Activated CD8-positive, alpha-beta T cell treated with anti-CD3 and anti-CD28 coated beads for 36 hours (primary cell): ENCODE measurements at regions not wholly inside any gene's neighbourhood (a gene's known extent, or its start where the extent isn't known, plus 50 kb on each side); places are given as distances from the start of the nearest gene placed in this dataset.

Source experiments
- ATAC-seq: fragments of 200-7000 bp; cut with Tn5 transposase; one replicate; pipeline ENCODE4 v1.10.0; 2021; ENCODE audit warnings: mild to moderate bottlenecking, moderate library complexity
- CTCF ChIA-PET: fragments of 350-600 bp; sonication (Branson Sonifier 250); formaldehyde crosslinking; loops from one replicate; lab custom pipeline; 2021; ENCODE audit warnings: antibody characterized with exemption; lab: Charles Lee
- POLR2A ChIA-PET: fragments of 350-600 bp; sonication (Branson Sonifier 250); formaldehyde crosslinking; loops from one replicate; lab custom pipeline; 2021; ENCODE audit warnings: antibody characterized with exemption; lab: Charles Lee
- DNase-seq: peaks from one replicate; pipeline ENCODE4 v3.0.0-alpha.2; 2020
- H3K27ac Mint-ChIP-seq: one replicate; pipeline ENCODE4 v1.8.0; 2021; ENCODE audit warnings: mild to moderate bottlenecking, mixed read lengths
- H3K27me3 Mint-ChIP-seq: one replicate; pipeline ENCODE4 v1.8.0; 2021; ENCODE audit warnings: mixed read lengths
- H3K36me3 Mint-ChIP-seq: one replicate; pipeline ENCODE4 v1.8.0; 2021; ENCODE audit warnings: low read depth, mixed read lengths
- H3K4me1 Mint-ChIP-seq: one replicate; pipeline ENCODE4 v1.8.0; 2021; ENCODE audit warnings: low read depth, mixed read lengths
- H3K4me3 Mint-ChIP-seq: one replicate; pipeline ENCODE4 v1.8.0; 2021; ENCODE audit warnings: mild to moderate bottlenecking, moderate library complexity, mixed read lengths
- H3K9me3 Mint-ChIP-seq: one replicate; pipeline ENCODE4 v1.8.0; 2021; ENCODE audit warnings: mixed read lengths
- CTCF ChIP-seq: fragments of 200-600 bp; IDR thresholded peaks from one replicate; pipeline ENCODE4 v1.8.0; 2022; ENCODE audit warnings: antibody characterized with exemption, mild to moderate bottlenecking
- intact Hi-C: fragments of 100-400 bp; cut with micrococcal nuclease; formaldehyde crosslinking; loops from one replicate; pipeline ENCODE4 v1.10.0; 2022

GRCh38 chr14:38496092-38496491 is 240.2 kb upstream of the CLEC14A start:
- Mint-ChIP-seq H3K27me3 (no peaks in the 10 kb centered on the region), H3K36me3 (no peaks in the 10 kb centered on the region), H3K4me3 (no peak overlapping the region), H3K4me1 (no peaks in the 10 kb centered on the region), H3K9me3 (peaks cover 2% of the 10 kb centered on the region), H3K27ac (no peak overlapping the region)
- ATAC-seq, result no peak
- ChIA-PET POLR2A (no interaction called here), CTCF (no interaction called here)
- no peak for DNase-seq
- intact Hi-C loops, result no loop called here
- TF ChIP-seq CTCF, result no peak

- no peak for TF ChIP-seq CTCF
- H3K27me3 Mint-ChIP-seq, result no peaks in the 10 kb centered on the region
- intact Hi-C loops, result no loop called here
- no peaks in the 10 kb centered on the region for H3K4me1 Mint-ChIP-seq
- no peaks in the 10 kb centered on the region for H3K36me3 Mint-ChIP-seq
- ChIA-PET CTCF (interaction anchor here (1.4 kb wide), 1 partner anchor 9 kb away, joined by 3 read pairs; no protein-coding TSS in a partner anchor), POLR2A (interaction anchor here (0.6 to 0.7 kb wide), 2 partner anchors 207 to 1308 kb away, joined by 3 read pairs; no protein-coding TSS in a partner anchor)
- no peak overlapping the region for H3K27ac Mint-ChIP-seq
- no peak overlapping the region for H3K4me3 Mint-ChIP-seq
- ATAC-seq (no peak), DNase-seq (no peak)
- H3K9me3 Mint-ChIP-seq, result peaks cover 2% of the 10 kb centered on the region
These were observed 234.4 kb upstream of the CLEC14A start for GRCh38 chr14:38490273-38490672.

GRCh38 chr14:38485026-38485425 is 229.1 kb upstream of the CLEC14A start:
- intact Hi-C loops, result no loop called here
- Mint-ChIP-seq H3K27me3 (no peaks in the 10 kb centered on the region), H3K4me3 (no peak overlapping the region), H3K9me3 (peaks cover 2% of the 10 kb centered on the region), H3K27ac (no peak overlapping the region), H3K36me3 (no peaks in the 10 kb centered on the region), H3K4me1 (no peaks in the 10 kb centered on the region)
- ChIA-PET POLR2A (no interaction called here), CTCF (no interaction called here)
- no peak for DNase-seq
- TF ChIP-seq CTCF, result no peak
- no peak for ATAC-seq

GRCh38 chr14:38481952-38482678 is 226.2 kb upstream of the CLEC14A start:
- Mint-ChIP-seq H3K9me3 (peaks cover 17% of the 10 kb centered on the region), H3K4me3 (no peak overlapping the region), H3K4me1 (no peaks in the 10 kb centered on the region), H3K27ac (no peak overlapping the region), H3K27me3 (no peaks in the 10 kb centered on the region), H3K36me3 (no peaks in the 10 kb centered on the region)
- ChIA-PET POLR2A (no interaction called here), CTCF (no interaction called here)
- TF ChIP-seq CTCF, result no peak
- intact Hi-C loops, result no loop called here
- DNase-seq (no peak), ATAC-seq (no peak)

- Mint-ChIP-seq H3K36me3 (no peaks in the 10 kb centered on the region), H3K4me1 (no peaks in the 10 kb centered on the region), H3K9me3 (peaks cover 4% of the 10 kb centered on the region), H3K27ac (no peak overlapping the region), H3K4me3 (no peak overlapping the region), H3K27me3 (no peaks in the 10 kb centered on the region)
- no peak for DNase-seq
- no peak for ATAC-seq
- TF ChIP-seq CTCF, result no peak
- ChIA-PET CTCF (no interaction called here), POLR2A (no interaction called here)
- intact Hi-C loops, result no loop called here
These were observed 213.3 kb upstream of the CLEC14A start for GRCh38 chr14:38469156-38469555.
